GM12874 (cell line): ENCODE measurements at regions not wholly inside any gene's neighbourhood (a gene's known extent, or its start where the extent isn't known, plus 50 kb on each side); places are given as distances from the start of the nearest gene placed in this dataset.

ENCODE experiments used
- CTCF ChIP-seq: IDR thresholded peaks from 2 replicates; pipeline ENCODE4 v1.5.1; 2011; ENCODE audit warnings: low read depth, mild to moderate bottlenecking, control low read depth, low read length, moderate library complexity; ENCODE audit not compliant: insufficient read depth

DNA sequence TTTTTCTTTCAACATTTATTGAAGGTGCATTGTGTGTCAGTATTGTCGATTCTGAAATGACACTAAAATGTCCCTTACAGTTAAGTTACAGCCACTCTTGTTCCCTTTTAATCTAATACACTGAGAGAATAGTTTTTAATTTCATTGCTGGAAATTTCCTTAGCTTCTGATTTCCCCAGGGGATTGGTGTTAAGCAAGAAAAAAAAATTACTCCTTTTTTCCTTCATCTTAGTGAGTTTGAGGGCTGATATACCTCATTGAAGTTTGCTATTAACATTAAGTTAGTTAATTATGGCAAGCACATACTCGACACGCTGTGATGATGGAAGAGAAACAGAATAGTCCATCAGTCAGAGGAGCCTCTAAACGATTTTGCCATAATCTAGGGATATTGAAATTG lies 57.0 kb upstream of the EXOC4 start:
- no peak for TF ChIP-seq CTCF

GRCh38 chr7:133196856-133197612 lies 55.8 kb upstream of the EXOC4 start:
- no peak for TF ChIP-seq CTCF

DNA sequence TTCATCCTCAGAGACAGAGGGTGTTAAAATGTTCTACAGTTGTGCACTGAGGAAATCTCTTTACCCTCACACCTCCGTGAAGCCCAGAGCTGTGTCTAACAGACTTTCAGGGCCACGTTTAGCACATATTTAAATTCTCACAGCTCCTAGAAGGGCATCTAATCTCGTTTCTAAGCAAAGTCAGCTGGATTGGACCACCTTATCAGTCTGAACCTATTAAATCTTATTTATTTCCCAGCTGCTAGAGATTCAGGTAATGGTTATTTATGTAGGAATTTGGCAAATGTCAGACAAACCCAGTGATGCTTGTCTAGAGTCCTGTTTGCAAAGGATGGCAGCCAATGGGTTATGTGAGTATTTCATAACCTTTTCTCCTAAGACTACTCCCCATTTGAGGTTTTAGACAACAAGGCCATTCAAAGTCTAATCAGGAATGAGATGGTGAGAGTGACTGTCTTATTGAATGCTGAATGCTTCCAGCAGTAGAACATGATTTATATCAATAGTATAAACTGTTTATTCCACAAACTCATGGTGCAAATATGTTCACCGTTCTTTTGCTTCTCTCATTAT lies 54.8 kb upstream of the EXOC4 start:
- TF ChIP-seq CTCF: no peak

GRCh38 chr7:133199831-133200230 lies 53.0 kb upstream of the EXOC4 start:
- no peak for TF ChIP-seq CTCF

DNA sequence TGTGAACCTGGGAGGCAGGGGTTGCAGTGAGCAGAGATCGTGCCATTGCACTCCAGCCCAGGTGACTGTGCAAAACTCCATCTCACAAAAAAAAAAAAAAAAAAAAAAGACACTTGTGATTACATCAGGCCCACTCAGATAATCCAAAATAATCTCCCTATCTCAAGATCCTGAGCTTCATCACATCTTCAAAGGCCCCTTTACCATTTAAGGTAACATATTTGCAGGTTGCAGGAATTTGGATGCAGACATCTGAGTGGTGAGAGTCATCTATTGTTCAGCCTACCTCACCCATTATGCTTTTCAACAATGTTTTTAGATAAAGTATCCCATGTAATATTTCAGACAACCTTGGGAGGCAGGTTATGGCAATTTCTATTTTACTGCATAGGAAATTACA lies 51.4 kb upstream of the EXOC4 start:
- no peak for TF ChIP-seq CTCF

GRCh38 chr7:133202942-133203341 lies 49.9 kb upstream of the EXOC4 start:
- TF ChIP-seq CTCF: no peak
